ENCODE measurements at regions not wholly inside any gene's neighbourhood (a gene's known extent, or its start where the extent isn't known, plus 50 kb on each side); places are given as distances from the start of the nearest gene placed in this dataset.

- DNase-seq = no peak
These were observed 270.2 kb upstream of the IMPG1 start for GRCh38 chr6:76342611-76343160.

GRCh38 chr6:76330031-76330430, 257.6 kb upstream of the IMPG1 start:
- DNase-seq = no peak

GRCh38 chr6:76326871-76327270, 254.4 kb upstream of the IMPG1 start:
- DNase-seq = no peak
